ENCODE measurements at regions not wholly inside any gene's neighbourhood (a gene's known extent, or its start where the extent isn't known, plus 50 kb on each side); places are given as distances from the start of the nearest gene placed in this dataset.

- DNase-seq, result no peak
Observed at GRCh38 chr2:5524551-5524950, 167.6 kb upstream of the SOX11 start.

- no peak for DNase-seq
Observed at GRCh38 chr2:5528706-5529105, 163.5 kb upstream of the SOX11 start.

DNA sequence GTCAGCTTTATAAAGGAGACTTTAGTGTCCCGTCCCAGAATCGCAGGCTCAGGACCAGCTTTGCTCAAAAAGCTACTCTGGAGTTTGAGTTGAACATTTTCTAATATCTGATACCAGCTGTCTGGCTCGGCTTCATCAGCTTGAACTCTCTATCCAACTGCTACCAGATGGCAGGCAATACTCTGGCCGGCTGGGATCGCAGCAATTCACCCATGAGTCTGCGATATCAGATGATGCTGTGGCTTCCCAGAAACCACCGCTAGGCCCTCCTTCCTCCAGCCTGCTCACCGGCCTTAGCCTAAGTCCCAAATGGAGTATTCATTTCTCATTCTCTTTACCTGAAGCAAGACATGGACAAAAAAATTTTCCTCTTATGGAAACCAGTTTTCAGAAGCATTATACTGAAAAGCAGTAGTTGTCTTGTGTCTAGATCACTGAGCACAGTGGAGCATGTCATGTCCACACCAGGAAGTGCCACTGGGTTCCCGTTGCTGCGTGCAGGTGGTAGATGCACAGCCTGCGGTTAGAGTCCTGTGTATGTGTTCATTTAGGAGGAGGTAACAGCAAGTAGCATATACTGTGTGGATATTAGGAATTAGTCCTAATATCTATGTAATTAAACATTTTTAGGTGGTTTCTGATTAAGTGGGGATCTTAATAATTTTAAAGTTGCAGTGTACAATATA lies 162.0 kb upstream of the SOX11 start:
- no peak for DNase-seq

GRCh38 chr2:5535301-5535700 lies 156.9 kb upstream of the SOX11 start:
- no peak for DNase-seq

DNA sequence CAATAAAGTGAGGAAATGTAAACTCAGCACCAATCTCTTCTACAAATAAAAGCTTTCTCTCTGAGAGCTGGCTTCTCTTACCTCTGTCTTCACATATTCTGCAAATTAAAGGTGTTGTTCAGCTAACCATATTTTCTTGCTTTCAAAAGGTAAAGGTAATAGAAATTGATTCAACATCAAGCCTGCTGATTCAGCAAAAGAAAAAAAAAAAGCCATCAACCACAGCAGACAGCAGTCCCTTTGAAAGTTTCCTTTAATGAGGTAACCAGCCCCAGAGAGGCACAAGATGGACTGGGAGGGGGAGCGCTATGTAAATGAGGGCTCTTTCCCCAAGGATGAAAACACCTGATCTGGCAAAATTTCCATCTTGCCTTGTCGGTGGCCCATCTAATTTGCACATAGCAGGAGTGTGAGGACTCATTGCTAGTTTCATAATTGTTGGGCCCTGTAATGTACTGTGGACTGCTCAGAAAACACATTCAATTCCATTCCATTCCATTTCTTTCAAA lies 154.9 kb upstream of the SOX11 start:
- DNase-seq, result no peak

DNA sequence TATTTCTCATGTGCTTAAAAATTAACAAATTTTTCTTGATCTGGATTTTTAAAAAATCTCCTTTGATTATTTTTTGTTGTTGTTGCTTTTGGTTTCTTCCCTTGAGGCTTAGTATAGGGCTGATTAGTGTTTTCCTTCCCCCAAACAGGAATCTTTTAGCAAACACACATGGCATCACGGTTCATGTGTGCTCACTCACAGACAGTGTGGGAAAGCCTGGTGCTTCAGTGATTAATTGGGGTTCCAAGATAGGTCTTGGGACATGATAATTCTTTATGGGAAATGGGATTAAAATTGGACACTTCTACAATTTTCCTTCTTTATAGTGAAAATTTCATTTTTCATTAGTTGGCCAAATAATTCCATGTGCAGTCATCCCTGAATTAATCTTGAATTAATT lies 153.9 kb upstream of the SOX11 start:
- no peak for DNase-seq

GRCh38 chr2:5538772-5539171 lies 153.4 kb upstream of the SOX11 start:
- DNase-seq, result no peak

DNA sequence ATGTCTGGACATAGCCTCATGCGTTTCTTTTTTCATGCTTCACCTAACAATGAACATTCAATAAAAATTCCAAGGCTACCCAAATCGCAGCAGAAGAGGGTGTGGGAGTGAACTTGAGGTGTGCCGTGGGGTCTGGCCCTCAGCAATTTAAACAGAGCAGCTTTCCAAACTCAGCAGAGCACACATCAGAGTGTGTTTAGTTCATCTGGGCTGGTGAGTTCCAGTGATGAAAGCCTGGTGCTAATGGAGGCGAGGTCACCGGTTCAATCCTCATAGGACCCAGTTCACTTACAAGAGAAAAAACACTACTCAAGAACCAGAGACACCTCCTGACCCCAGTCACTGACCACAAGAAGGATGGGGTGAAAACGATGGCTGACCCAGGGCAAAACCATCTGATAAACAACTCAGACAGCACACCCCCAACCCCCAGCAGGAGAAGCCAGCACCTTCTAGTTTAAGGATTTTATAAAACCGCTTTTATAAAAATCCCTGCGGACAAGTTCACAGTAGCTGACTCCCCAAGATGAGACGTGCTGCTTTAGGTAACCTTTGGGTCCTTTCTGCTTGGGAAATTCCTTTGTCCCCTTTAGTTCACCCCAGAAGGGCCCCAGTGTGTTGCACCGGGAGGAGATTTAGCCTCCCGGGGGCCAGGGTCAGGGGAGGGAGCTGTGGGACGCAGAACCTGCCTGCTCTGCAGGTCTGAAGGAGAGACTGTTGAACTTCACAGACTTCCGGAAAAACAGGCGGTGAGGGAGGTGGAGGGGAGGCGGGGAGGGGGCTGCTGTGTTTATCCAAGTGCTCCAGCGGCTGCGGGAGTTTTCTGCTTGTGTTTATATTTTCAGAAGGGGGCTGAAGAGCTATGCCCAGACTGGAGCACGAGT lies 152.7 kb upstream of the SOX11 start:
- DNase-seq, result no peak

GRCh38 chr2:5540856-5541255 lies 151.3 kb upstream of the SOX11 start:
- DNase-seq, result no peak

GRCh38 chr2:5544205-5544786 lies 147.9 kb upstream of the SOX11 start:
- DNase-seq, result no peak

- no peak for DNase-seq
Observed at GRCh38 chr2:5546181-5546580, 146.0 kb upstream of the SOX11 start.

GRCh38 chr2:5548991-5549715 lies 143.0 kb upstream of the SOX11 start:
- no peak for DNase-seq

- no peak for DNase-seq
Observed at GRCh38 chr2:5549771-5550170, 142.4 kb upstream of the SOX11 start.

GRCh38 chr2:5555636-5556035 lies 136.5 kb upstream of the SOX11 start:
- DNase-seq, result no peak

DNA sequence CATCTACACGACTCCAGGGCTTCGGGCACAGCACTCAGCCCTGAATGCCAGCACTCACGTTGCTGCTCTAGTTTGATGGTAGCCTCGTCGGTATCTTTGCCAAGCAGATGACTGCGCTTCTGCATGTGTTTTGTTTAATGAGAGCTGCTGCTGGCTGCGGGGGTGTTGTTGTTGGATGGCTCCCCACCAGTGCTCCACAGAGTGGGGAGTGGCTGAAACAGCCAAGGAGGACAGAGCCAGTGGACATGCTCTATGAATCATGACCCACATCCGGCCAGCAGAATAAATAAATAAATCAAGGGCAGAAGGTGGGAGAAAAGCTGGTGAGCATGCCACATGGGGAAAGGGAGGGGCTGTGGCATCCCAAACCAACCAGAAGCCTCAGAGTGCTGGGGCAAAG lies 131.2 kb upstream of the SOX11 start:
- DNase-seq, result no peak

DNA sequence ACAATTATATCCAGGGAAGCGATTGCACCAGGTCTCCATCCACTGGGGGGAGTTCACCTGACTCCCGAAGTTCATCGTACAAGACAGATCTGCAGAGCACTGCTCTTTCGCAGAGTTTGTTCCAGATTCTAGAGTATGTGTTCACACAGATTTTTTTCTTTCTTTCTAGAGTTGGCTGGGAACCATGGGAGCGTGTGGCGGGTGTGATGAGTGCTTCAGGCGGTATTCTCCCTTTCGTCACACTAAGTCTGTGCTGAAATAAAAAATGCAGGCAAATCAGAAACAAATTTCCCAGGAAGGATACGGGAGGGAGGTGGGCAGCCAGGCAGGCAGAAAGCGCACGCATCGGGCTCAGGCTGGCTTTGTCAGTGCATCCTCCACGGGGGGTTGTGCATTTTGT lies 129.8 kb upstream of the SOX11 start:
- DNase-seq, result no peak

- DNase-seq, result no peak
Observed at GRCh38 chr2:5562865-5563264, 129.3 kb upstream of the SOX11 start.

- no peak for DNase-seq
Observed at GRCh38 chr2:5563411-5563810, 128.8 kb upstream of the SOX11 start.

DNA sequence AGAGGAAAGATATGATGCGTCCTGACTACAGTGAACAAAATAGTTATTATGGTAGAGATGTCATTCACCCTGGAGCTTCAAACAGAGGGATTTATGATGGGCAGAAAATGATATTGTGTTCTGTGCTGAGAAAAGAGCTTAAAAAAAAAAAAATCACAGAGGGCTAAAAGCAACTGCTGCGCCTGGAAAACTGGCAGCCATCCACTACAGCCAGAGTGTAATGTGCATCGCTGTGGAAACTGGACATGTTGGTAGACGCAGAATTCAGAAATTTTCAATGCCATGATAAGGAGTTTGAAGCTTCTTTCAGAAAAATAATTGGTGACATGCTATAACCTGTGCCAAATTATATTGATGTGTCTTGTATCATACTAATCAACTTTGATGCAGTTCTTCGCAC lies 122.9 kb upstream of the SOX11 start:
- no peak for DNase-seq

DNA sequence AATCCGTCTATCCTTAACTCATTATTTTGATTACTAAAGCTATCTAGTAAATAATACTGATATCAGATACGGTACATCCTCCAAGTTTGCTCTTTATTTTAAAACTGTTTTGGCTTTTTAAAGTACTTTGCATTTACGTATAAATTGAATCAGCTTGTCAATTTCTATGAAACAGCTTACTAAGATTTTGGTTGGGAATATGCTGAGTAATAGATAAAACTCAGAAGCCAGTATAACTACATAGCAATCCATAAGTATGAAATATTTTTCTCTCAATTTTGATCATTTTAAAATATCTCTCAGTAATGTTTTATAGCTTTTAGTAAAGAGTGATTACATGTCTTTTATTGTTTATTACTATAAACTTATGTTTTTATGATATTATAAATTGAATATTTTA lies 116.2 kb upstream of the SOX11 start:
- DNase-seq, result no peak

DNA sequence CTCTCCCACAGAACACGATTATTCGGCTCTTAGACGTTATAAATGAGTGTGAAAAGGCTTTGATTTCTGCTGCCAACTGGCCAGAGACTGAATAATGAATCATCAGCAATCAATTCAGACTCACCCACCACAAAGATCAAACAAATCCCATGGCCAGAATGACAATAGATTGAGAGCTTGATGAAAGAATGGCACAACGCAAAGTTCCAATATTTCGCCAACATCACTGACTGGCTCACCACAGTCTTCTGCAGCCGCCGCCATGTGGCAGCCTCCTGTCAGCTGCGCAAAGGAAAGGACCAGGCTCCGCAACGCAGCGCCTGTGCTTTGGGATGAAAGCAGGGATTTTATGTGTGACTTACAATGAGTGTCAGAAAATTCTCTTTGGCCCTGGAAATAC lies 104.4 kb upstream of the SOX11 start:
- no peak for DNase-seq

DNA sequence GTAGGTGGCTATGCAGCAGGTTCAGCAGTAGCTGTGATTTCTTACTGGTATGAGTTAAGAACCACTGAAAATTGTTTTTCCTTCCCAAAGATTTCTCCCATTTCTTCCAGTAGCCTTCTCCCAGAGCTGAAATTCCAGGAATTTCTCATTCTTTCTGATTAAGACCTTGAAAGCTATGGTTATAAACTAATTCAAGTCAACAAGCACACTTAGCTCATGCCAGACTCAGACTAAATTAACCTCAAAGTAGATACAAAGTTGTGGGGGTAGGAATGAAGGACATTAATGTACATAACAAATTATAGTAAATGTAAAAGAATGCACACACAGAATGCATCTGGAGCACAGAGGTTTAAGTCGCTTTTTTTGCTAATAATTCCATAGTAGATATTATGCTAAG lies 103.6 kb upstream of the SOX11 start:
- no peak for DNase-seq

- DNase-seq, result no peak
Observed at GRCh38 chr2:5589183-5589582, 103.0 kb upstream of the SOX11 start.

Data from hippocampal formation (tissue), 2 donors.